Activated CD4-positive, alpha-beta T cell treated with anti-CD3 and anti-CD28 coated beads for 4 hours (primary cell): ENCODE measurements at regions not wholly inside any gene's neighbourhood (a gene's known extent, or its start where the extent isn't known, plus 50 kb on each side); places are given as distances from the start of the nearest gene placed in this dataset.

Experiments
- DNase-seq, 2 donors: peaks; one replicate each; pipeline ENCODE4 v3.0.0-alpha.2; 2020

DNA sequence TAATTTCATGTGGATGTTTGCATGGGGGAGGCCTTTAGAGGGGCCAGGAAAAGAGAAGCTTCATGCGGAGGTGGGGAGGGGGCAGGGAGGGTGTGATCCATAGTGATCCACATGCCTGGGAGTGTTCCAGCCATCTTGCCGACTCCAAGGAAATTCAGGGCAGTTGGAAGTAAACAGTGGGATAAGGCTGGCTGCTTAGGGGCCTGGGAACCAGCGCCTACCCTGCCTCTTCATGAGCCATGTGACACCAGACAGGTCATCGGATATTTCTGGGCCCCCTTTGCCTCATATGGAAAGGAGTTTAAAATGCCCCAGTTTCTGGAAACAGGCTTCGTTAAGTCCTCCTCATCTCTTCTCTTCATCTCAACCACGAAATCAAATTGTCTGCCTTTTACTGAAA is 983.2 kb downstream of the BCL11B start:
- no peak for DNase-seq

DNA sequence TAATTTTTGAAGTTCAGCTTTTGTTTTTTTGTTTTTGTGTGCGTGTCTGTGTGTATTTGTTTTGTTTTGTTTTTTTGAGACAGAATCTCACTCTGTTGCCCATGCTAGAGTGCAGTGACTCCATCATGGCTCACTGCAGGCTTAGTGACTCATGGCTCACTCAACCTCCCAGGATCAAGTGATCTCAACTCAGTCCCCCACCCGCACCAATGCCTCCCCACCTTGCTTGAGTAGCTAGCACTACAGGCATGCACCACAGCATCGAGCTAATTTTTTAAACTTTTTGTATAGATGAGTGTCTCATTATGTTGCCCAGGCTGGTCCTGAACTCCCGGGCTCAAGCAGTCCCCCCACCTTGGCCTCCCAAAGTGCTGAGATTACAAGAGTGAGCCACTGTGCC is 981.4 kb downstream of the BCL11B start:
- DNase-seq = peak in 1 of 2 donors; percentile 4

DNA sequence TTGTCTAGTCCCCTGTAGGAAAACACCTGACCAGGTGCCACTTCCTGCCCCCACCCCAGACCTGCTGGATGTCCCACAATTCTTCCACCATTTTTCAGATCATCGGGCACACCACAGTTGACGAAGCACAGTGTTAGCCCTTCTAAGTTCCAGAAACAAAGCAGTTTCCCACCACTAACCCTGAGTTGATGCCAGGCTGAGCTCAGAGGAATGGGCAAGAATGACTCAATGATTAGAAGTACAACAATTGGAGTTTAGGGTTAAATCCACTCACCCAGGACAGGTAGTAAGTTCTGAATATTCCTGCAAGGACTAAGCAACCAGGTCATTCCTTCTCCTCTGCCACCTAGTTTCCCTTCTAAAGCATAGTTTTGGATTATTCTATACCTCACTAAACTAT is 979.8 kb downstream of the BCL11B start:
- no peak for DNase-seq

DNA sequence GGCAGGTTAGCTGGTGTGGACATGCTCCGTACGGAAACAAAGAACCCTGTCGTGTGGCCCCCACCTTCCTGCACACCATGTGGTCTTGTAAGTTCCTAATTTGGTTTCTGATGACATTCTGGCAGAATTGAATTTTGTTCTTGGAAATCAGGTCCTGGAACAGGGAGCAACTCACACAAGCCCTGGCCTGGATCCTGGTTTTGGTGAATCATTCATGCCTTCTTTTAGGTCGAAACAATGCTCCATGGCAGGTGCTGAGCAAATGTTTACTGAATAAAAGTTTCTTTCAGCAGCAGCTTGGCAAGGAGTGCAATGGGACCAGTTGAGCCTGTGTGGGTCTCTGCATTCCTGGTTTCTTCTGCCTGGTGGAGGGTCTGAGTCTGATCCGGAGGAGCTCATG is 978.4 kb downstream of the BCL11B start:
- DNase-seq = no peak

DNA sequence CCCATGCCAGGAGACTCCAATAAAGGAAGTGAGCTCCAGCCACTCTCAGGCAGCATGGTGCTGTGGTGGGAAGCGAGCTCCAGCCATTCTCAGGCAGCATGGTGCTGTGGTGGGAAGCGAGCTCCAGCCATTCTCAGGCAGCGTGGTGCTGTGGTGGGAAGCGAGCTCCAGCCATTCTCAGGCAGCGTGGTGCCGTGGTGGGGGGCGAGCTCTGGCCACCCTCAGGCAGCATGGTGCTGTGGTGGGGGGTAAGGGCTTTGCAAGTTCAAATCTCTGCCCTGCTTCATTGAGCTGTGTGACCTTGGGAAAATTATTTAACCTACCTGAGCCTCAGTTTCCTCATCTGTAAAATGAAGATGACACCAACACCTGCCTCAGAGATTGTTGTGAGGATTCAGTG is 975.1 kb downstream of the BCL11B start:
- no peak for DNase-seq

DNA sequence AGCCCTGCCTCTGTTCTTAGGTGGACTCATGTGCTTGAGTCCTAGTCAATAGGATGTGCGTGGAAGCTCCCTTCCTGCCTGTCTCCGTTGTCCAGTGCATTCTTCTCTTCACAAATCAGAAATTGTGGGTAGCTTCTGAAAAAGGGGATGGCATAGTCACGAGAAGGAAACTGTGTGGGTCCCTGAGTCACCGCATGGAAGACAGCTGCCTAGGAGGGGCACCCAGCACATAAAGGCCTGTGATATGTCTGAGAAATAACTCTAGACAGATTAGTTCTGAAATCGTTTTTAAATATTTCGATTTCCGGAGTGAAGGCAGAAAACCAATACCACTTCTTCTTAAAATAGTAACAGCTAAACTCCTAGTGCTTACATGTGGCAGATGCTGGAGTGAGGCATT is 974.4 kb downstream of the BCL11B start:
- no peak for DNase-seq

DNA sequence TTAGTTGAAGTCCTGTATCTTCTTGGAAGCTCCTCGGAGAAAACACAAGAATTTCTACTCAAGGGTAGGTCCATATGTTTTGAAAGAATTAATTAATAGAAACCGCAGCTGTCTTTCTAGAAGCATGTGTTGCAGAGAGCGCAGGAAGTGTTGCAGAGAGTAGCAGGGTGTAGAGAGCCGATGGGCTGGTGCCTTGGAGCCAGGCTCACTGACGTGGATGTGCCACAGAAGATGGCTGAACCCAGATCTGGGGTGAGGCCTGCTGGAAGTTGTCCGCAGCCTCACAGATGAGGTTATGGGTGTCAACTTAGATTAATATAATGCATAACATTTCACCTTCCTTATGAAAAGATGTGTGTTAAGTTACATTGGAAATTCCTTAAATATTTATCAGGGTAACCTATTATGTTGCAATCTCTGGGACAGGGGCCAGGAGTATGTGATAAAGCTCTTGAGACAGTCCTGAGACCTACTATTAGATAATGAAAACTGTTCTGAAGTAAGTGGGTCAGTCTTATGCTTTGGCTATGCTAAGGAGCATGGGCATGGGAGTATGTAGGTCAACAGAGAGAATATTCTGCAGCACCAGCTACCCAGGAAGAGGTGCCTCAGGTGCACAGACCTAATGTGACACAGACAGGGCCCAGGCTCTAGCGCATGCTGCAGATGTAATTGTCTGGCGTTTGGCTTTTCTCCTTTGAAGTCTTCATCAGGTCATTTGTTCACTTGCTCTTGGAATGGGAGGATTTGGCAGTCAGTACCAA is 973.3 kb downstream of the BCL11B start:
- no peak for DNase-seq

DNA sequence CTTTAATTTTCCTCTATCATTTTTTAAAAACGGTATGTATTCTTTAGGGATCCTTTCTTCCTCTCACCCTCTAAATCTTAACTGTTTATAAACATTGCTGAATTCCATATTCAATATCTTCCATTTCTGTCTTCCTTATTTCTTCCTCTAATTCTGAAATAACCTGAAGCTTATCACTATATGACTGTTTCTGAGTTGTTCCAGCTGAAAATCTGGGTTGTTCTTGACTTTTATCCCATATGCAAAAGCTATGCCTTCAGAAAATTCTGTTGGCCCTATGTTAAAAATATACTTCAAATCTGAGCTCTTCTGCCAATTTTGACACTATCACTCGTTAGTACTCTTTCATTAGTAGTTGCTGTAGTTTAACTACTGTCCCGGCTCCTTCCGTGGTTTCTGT is 970.3 kb downstream of the BCL11B start:
- DNase-seq = no peak

DNA sequence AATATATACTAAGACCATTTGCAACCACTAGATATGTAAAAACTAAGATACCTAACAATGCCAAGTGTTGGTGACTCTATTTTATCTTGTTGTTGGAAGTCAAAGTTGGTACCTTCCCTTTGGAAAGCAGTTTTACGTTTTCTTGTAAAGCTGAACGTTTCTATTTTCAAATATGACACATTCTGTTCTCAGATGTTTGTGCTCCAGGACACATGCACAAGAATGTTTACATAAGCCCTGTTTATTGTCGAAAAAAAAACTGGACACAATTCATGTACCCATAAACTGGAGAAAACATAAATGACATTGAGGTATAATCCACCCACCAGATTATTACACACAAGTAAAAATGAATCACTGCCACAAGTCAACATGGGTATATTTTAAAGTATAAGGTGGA is 967.4 kb downstream of the BCL11B start:
- no peak for DNase-seq

DNA sequence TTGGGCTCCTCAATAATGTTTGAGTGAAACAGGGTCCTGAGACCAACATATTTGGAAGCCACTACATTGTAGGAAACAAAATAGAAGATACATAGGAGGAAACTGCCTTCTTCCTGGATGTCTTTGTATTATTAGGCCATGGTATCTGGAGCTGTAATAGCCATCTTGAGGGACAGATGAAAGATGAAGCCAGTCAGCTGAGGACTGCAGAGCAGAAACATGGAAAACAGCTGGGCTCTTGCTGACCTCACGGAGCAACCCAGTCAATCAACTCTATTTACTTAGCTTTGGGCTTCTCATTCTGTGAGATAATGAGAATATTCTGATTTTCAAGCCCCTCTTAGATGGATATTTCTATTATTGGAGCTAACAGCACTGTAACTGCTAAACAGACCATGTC is 962.4 kb downstream of the BCL11B start:
- no peak for DNase-seq

DNA sequence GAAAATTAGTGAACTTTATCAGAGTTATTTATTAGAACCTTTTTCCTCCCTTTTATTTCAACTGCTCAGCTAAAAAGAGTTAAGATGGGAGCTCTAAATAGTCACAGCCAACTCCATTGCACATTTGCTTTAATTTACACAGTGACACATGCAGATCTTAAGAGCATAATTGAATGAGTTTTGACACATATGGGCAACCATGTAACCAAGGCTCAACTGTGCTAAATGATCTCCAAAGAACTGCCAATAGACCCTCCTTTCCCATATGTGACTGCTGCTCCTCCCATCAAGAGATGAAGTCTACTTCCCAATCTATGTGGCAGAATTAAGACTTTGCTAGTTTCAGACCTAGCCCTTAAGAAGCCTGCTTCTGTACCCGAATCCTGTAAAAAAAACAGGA is 960.0 kb downstream of the BCL11B start:
- DNase-seq = no peak

DNA sequence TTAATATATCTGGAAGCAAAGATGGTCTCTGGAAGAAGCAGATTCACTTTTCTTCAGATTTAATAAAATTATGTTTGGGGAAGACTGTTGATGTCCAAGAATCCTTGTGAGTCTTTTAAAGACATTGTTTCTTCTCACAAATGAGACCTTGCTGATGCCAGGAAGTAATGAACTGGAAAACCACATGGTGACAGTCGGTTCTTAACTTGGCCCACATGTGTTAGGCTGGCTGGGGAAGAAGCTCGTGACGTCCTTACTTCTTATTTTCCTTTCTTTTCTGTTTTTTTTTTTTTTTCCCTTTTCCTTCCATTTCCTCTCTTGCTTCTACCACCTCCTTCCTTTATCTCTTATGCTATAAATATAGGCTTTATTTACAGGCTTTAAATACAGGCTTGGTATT is 950.2 kb downstream of the BCL11B start:
- no peak for DNase-seq

DNA sequence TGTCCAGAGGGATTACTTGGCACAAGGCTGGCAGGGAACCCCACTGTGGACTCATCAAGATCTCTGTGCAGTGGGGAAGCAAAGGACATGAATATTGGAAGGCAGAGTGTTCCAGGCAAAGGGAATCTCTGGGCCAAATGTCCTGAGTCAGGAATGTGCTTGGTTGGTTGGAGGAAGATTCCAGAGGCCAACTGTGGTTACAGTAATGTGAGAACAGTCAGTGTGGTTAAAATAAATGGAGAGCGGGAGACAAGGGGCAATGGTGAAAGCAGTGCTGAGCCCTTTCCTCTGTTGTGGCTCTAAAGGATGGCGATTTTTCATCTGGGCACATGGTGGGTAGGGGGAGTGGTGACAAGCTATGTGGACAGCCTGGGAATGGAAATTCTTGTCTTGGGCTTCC is 948.2 kb downstream of the BCL11B start:
- no peak for DNase-seq

DNA sequence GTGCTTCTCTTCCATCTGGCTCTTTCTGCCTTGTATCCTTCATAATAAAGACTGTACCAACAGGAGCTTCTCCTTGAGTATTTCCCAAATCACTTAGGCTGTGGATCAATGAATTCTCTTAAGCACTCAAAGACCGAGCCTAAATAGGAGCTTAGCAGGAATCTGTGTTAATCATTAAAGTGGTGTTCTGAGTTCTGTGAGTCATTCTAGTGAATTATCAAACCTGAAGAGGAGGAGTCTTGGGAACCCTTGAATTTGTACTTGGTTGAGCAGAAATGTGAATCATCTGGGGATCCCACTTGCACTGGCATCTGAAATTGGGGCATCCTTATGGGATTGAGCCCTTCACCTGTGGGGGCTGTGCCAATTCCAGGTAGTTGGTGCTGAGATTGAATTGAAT is 946.2 kb downstream of the BCL11B start:
- no peak for DNase-seq

DNA sequence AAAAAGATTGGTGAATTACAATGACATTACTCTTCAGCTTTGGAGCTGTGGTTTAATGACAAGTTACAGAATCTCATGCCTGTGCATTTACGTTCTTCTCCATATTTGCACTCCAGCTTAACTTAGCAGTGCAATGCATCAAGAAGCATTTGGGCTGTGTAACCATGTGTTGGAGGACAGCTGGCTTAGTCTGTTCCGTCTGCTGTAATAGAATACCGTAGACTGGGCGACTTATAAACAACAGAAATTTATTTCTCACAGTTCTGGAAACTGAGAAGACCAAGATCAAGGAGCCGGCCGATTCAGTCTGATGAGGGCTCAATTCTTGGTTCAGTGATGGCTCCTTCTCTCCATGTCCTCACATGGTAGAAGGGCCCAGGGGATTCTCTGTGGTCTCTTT is 943.5 kb downstream of the BCL11B start:
- DNase-seq = no peak

DNA sequence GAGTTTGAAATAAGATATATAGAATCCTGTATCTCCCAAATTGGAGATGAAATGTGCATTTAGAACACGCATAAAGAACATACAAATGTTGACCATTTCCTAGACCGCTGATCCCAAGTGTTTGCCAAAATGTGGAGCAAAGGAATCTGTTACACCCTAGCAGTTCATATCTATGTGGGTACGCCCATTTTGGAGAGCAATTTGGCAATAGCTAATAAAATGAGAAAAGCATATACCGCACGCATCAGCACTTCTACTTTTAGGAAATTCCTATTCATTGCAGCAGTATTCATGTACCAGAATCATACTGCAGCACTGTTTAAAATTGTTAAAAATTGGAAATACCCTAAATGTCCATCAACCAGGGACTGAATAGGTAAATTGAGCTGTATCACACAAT is 937.8 kb downstream of the BCL11B start:
- no peak for DNase-seq

DNA sequence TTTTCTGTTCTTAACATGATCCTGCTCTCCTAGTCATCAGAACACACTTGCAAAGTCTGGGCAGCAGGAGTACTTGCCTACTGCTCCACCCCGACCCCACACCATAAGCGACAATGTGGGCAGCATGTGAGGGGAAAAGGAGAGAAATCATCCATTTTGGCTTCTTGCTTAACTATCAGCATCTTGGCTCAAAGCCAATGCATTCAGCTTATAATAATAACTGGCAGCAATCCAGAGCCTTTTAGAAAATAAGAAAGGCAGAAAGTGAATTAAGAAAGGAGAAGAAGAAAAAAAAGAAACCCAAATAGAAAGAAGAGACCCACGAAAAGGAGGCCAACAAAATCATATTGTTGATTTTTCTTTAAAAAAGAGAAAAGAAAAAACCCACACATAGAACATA is 930.8 kb downstream of the BCL11B start:
- no peak for DNase-seq

DNA sequence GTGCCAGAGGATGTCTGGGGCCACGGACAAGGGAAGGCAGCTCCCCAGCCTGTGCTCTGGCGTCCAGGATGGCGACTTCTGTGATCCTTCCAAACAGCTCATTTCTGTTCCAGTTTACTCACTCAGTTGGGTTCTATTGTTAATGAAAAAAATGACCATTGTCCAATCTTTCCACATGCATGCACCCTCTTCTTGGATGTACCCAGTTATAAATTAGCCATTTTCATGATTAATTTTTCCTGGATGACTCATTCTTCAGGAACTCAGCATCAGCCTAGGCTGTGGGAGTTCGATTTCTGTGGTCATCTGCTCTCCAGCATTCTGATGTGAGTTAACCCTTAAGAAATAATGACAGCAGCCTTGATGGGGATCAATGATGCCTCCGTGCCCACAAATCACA is 926.8 kb downstream of the BCL11B start:
- no peak for DNase-seq

DNA sequence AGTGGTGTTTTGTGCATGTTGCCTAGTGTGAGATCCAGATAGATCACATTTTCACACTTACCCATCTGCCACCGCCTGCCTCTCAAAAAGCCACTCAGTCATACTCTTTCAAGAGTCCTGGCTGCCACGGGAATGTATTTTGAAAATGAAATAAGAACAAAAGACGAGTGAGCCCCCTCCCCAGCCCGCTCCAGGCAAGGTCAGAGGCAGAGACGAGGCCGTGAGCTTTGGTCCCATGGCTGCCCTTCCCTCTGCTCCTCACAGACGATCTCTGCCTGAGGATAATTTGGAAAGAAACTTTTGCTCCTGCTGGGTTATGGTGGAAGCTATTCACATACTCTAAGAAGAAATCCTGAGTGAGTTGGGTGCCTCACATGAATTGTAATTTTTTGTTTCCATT is 924.3 kb downstream of the BCL11B start:
- no peak for DNase-seq

DNA sequence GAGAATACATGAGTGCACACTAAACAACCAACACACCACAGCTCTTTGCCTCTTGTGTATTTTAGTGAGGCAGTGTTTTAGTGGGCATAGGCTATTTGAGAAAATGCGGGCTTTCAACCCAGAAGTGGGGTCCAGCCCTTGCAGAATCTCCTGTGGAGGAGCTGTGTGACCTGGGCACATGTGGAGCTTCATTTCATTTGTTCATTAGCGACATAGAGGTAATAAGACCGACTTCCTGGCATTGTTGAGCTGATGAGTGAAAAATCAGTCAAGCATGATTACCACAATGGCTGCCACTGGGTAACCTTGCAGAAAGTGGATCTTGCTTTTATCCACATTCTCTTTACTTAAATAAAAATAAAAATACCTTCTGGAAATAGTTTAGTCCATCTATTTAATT is 923.5 kb downstream of the BCL11B start:
- no peak for DNase-seq

DNA sequence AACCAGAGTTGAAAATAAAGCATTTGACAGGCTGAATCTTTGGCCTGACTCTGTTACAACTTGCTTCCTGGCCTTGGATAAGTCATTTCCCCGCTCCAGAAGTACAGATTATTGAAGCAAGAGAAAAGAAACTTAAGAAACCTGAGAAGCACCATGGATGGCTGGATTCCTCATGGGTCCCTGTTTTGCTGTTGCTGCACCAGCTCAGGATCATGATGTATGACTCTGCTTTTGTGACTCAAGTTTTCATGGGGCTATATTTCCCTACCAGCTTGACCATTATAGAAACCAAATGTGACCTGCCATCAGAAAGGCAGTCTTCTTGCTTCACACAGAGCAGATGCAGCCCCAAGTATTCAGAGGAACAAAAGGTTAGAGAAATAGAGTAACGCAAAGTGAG is 921.8 kb downstream of the BCL11B start:
- no peak for DNase-seq

DNA sequence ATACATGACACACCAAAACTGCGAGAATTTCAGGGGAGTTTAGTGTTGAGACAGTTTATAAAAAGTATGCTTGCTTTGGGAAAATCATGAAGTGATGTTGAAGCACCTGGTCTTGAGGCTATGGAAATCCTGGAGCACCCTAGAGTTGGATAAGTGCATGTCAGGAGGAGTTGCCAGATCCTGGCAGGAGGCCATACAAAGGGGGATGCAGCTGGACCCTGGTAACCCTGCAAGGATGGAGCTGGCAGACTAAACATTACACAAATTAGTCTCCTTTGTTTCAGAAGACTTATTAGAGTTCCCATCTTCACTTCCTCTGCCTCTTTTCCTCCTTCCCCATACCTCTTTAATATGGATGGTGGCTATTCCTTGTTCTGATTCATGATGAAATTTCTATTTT is 907.0 kb downstream of the BCL11B start:
- no peak for DNase-seq

DNA sequence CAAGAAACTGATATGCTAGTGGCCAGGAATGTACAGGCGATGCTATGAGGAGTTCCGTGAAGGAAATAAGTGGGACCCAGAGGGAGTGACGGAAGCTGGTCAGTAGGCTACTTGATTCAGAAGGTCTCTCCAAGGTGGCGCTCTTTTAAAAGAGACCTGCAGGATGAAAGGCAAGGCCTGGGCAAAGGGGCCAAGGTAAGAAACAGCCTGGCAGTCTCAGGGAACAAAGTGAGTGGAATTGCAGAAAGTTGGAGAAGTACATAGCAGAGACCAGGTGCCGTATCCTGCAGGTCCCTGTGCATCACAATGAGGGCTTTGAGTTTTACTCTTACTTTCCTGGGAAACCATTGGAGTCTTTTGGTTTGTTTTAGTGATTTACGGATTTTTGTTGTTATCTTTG is 905.6 kb downstream of the BCL11B start:
- DNase-seq = no peak

DNA sequence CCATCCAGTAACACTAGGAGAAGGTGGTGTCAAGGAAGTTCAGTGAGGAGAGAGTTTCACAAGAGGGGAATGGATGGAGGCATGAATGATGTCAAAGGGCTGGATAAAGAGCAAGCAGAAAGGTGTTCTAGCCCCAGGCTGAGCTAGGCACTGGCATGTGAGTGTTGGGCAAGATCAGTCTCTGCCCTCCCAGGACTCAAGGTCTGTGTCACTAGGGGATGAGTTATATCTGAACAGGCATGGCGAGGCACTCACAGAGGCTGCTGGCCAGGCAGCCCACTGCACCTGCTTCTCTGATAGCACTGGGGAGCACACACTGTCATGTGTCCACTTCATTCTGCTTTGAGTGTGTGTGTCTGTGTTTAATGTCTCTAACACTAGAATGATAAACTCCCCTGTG is 903.8 kb downstream of the BCL11B start:
- no peak for DNase-seq

DNA sequence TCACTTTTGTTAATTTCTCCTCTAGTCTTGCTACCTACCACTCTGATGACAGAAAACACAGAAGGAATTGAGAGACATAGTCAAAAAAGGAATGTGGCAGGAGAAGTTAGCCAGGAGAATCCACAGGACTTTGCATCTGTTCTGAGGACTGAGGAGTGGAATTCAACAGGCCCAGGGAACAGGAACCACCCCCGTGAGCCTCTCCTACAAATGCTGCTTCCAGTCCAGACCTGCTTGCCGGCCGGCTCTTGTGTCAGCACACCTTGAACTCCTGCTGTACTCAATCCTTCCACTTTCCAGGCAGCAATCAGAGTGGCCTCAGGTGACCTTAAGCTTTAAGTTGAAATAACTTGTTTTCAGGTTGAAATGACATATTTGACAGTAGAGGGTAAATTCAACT is 903.1 kb downstream of the BCL11B start:
- no peak for DNase-seq

DNA sequence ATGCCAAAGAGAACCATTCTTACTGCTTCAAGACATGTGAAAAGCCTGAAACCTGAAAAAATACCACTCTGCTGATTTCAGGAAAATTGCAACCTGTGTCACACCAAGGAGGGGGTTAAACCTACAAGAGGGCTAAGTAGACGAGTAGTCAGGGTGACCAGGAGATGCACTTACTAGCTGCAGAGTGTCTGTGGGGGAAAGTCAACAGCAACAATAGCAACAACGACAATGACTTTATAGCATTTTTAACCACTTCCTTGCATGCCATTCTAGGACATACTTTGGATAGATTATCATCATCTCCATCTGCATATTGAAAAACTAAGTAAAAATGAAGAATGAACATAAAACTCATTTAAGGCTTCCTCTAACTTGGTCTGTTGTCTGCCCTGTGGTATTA is 902.7 kb downstream of the BCL11B start:
- no peak for DNase-seq
